NCI-H1436 treated with DMSO at 0.1 percent for 48 hours (cell line): ENCODE measurements at regions not wholly inside any gene's neighbourhood (a gene's known extent, or its start where the extent isn't known, plus 50 kb on each side); places are given as distances from the start of the nearest gene placed in this dataset.
"Not testable (repeated sequence)": the region's sequence is repeated elsewhere in the genome, so short reads cannot be mapped to it uniquely, and the experiment has no call there.

ENCODE experiments used
- DNase-seq: peaks from one replicate; lab custom pipeline; 2025; lab: John Stamatoyannopoulos, UW

DNA sequence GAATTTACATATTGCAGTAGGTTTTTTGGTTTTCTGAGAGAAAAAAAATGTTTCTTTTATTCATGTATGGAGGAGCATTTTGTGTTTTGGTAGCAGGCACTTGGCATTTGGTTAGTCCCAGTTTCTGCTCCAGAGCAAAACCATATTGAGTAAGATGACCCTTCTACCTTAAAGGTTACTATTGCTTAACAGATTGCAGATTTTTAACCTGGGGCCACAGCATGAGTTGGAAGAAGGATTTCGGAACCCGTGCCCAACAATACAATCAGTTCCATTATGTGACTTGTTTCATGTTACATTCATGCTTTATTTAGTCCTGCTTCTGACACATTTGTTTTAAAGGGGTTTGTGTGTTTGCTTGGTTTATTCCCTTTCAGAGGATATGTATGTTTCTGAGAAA is 496.3 kb downstream of the TFAP2B start:
- no peak for DNase-seq

DNA sequence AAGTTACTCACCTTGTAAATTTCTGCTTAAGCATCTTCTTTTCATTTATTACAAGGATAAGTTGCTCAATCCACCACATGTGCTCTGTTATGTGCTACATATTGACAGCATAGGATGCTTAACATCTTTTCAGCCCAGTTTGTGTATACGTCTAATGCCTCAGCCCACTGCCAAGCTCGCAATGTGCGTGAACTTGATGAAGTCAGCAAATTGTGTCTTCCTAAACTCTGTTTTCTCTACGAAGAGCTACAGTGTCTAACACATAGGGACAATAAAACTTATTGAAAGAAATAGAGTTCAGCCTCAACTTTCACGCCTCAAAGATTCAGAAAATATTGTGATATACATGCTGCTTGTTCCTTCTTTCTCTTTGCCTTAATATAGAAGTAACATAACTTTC is 500.0 kb downstream of the TFAP2B start:
- no peak for DNase-seq

DNA sequence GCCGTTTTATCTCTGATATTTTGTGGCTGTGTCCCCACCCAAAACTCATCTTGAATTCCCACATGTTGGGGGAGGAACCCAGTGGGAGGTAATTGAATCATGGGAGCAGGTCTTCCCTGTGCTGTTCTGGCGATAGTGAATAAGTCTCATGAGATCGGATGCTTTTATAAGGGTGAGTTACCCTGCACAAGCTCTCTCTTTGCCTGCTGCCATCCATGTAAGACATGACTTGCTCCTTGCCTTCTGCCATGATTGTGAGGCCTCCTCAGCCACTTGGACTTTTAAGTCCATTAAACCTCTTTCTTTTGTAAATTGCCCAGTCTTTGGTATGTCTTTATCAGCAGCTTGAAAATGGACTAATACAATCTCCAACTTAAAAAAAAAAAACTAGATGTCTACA is 502.8 kb downstream of the TFAP2B start:
- DNase-seq = not testable (repeated sequence)

DNA sequence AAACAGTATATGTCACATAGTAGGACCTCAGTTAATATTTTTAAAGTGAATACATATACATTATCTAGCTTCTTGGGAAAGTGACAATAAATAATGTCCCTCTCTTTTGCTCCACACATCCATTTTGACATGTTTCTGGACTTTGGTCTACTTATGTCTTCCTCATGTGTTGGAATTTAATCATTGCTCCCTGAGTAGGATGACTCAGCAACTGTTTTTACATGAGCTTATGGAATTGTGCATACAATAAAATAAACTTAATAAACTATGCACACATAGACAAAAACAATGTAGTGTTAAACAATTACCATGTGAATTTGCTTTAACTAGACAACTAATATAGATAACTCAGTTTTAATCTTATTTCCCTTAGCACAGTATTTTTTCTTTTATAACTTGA is 503.8 kb downstream of the TFAP2B start:
- DNase-seq = no peak

DNA sequence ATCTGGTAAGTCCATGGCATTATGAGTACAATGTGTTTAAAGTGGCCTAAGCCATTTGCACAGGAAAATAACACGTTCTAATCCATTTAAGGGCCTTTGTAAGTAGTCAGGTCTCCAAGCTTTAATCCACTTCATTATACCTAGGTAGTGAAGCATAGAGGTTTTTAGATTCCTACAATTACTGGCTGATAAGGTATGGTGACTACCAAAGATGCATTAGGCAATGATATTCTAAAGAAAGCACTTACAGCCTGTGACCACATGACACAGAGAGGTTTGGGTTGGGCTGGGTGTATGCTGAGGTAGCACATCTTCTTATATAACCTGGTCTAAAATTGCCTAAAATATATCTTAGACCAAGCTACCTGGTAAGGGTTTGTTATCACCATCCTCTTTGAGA is 504.4 kb downstream of the TFAP2B start:
- peak; percentile 92 for DNase-seq

DNA sequence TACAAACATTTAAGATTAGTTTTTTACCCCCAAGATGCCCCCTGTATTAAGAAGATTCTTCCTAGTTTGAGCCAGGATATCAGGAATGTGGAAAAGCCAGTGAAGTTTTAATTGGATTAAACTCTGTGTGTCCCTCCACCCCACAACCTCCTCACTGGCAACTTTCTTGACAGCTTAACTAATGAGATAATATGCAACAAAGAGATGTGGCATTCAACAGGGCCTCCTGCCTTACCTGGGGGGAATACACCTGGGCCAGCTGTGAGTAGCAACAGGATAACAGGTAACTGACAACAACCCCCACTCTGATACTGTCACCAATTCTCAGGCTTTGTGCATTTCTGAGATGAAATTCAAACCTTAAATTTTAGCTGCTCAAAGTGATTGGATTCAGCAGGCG is 512.3 kb downstream of the TFAP2B start:
- DNase-seq = no peak

DNA sequence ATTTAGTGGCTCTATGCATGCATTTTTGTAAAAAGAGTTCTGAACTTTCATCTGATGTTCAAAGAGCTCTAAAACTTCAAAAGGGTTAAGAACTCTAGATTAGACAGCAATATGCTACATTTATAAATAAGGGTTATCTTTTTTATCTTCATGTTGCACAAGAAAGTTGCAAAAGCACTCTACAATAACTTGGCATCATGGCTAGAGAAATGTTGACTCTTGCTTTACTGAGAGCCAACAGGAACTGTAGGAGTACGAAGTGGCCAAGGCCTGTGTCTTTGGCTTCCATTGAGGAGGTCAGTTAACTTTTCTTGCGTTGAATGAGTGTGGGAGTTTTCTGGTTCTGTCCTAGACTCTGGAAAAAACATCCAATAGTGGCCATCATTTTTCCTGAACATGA is 516.9 kb downstream of the TFAP2B start:
- DNase-seq = no peak

DNA sequence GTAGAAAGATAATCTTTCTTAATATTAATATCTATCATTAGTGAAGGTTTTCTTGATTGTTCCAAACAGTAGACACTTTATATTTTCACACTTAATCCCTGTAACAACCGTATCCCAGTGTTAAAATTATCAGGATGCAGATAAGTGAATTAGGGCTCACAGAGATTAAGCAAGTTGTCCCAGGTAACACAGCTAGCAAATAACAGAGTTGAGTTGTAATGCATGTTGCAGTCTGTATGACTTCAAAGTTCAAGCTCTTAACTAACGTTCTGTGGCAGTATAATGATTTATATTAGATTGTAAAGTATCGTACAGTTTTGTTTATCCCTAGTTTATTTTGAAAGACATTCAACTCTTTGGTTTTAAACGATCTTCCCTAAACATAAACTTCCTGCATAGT is 517.5 kb downstream of the TFAP2B start:
- no peak for DNase-seq

DNA sequence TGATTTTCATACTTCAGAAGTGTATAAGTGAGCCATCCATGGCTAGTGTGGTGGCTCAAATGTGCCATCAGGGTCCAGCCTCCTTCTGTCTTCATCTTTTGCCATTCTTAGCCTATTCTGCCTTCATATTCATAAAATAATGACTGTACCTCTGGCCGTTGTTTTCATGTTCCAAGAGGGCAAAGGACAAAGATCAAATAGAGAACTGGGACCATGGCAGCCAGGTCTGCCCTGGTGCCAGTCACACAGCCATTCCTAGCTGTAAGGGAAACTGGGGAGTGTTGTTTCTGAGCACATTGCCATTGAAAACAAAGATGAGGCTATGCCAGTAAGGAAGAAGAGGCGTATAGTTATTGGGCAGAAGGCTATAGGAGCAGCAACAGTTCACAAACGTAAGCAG is 518.6 kb downstream of the TFAP2B start:
- DNase-seq = no peak

DNA sequence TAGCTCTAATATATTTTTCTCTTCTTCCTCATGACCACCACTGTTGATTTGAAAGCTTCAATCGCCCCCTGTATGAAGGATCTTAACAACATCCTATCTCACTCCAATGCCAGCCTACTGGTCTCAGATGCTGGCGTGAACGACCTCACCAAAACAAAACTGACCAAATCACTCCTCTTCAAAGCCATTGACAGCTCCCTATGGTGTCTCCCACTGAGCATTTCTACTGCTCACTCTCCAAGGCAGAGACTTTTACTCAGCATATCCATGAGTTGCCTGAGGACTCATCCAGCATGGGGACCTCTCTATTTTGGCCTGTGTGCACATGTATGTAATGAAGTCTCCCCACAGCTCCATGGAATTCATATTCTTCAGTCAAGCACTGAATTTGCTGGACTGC is 520.4 kb downstream of the TFAP2B start:
- no peak for DNase-seq

DNA sequence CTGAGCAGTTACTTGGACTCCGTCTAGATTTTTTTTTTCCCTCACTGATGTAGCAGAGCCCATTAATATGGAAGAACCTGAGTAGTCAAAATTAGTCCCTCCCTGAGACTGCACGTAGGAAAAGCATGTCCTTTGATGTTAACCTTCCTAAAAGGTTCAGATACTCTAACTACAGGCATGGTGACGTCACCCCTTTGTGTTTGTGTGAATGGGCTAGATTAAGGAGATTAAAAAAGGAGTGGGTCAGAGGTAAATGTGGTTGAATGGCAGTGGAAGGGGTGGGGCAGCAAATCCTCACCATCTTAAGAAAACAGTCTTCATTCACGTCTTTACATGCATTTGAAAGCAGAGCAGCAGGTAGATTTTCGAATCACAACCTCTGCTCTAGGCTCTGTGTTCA is 521.1 kb downstream of the TFAP2B start:
- no peak for DNase-seq

DNA sequence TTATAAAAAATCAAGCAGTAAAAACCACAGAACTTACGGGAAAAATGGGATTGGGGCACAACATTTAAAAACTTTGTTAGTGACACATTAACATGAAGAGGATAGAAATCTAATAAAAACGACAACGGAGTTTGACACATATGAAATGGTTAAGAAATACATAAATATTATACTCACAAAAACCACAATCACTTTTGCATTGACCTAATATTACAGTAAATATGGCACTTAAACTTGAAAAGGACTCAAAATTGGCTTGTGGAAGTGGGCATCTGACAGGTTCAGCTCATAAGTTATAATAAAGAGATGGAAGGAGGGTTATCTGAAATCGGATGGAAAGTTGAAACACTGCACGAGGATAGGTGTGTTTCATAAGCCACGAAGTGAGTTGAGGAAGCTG is 523.7 kb downstream of the TFAP2B start:
- no peak for DNase-seq

DNA sequence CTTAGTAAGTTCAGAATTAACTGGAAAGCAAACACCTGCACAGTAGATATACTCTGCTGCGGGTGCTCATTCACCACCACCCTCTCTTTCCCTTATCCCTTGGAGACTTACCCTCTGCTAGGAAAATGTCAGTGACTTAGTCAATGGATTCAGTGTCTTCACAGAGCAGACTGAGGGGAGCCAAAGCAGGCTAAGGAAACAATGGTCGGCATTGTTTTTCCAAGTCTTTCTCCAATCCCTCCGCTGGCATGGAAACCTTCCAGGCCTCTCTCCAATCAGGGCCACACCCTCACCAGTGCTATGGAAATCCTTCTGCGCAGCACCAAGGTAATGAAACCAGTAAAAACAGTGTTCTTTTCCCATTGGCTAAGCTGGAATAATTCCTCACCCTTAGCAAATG is 531.2 kb downstream of the TFAP2B start:
- DNase-seq = no peak

DNA sequence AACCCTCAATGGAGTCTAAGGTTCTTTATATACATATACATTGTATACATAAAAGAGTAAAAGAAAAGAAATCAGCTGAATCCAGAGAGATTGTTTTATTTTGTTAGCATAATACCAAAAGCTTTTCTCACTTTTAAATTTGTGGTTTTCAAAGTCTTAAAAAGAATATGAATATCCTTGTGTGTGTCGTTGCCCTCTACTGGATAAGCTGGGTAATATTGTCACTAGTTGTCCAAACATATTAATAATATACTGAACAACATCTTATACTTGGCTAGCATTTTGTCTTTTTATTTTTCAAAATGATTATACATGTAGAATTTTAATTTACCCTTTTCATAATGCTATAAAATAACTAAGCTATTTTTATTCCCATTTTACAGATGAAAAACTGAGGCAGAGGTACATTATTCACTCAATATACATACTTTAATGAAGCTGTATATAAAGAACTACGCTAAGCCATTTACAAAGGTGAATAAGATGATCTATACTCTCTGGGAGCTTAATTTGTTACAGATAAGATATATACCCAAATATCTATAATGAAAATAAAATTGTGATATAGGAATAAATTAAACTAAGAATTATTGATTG is 531.7 kb downstream of the TFAP2B start:
- DNase-seq = no peak

DNA sequence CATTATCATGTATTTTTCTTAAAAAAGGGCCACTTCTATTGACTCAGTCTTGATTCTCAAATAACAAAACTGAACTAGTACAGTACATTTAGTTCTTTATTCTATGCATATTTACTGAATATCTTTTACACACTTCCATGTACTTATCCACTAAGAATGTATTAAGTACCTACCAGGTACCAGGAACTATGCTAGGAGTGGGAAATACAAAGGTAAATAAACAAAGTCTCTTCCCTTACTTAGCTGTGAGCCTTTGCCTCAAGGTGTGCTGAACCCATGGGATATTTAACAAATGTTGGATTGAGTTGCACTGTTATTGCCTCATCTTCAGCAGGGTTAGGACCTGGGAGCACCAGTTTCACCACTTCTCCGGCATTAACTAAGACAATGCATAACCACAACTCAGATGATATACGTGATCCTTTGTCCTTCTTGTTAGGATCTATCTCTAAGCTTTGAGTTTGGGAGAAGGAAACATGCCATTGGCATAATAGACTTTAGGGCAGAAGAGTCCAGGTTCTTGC is 533.9 kb downstream of the TFAP2B start:
- DNase-seq = no peak

DNA sequence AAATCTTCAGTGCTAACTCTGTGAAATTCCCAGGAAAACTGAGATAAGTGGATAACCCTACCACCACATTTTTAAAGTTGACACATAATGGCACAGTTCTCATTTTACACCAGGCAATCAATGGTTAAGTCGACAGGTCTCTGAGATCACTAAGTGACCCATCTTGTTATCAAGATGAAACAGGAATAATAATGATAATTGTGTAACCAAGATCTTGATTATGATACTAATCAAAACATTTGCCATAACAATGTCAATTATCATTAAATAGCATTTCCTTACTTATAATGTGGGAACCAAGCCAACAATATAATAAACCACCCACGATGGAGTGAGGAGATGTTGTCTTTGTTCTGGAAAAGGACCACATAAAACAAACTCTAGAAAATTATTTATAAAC is 541.6 kb downstream of the TFAP2B start:
- DNase-seq = no peak

DNA sequence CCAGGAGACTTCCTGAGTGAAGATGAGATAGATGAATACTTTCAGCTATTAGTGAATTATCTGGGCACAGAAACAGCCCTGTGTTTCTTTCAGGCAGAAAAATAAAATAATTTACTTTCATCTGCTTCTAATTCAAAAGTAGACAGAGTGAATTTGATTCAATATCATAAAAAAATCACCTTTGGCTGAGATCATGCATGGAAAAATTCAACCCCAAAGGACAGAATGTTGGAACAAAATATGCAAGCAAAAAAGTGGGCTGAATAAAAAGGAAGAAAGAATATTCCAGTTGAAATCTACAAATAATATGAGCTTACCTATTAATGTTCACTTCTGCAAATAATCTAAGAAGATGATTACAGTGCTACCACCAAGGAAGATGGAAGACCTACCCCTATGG is 546.9 kb downstream of the TFAP2B start:
- DNase-seq = no peak

DNA sequence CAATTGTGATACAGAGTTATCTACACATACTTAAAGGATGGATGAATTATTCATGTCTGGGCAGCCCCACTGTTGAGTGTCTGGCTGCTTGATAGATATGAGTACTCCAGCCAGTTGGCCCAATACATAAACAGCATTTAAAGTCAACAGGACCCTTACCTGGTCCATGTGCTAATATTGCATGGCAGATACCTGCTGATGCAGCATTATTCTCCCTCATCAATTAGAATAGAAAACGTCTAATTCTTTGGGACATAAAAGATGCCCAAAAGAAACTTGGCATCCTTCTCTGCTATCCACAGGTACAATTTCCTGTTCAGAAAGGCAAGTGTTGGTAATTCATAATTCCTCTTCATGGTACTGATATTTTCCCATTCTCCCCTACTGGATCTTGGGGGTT is 550.8 kb downstream of the TFAP2B start:
- no peak for DNase-seq

DNA sequence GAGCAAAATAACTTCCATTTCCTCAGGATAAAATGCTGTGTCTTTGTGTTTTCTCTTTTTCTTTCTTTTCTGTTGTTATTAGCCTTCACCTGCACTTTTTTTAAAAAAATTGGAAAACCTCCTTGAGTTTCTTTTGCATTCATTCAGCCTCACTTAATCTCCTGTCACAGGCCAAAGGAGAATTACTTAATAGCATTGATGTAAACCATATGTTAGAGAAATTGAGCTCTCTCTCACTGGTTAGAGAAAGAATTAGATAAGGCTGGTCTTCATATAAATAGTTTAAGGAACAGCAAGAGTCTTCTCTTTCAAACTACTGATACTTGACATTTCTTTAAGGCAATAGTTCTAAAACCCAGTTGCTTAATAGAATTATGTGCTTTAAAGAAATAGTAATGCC is 564.2 kb downstream of the TFAP2B start:
- DNase-seq = no peak

DNA sequence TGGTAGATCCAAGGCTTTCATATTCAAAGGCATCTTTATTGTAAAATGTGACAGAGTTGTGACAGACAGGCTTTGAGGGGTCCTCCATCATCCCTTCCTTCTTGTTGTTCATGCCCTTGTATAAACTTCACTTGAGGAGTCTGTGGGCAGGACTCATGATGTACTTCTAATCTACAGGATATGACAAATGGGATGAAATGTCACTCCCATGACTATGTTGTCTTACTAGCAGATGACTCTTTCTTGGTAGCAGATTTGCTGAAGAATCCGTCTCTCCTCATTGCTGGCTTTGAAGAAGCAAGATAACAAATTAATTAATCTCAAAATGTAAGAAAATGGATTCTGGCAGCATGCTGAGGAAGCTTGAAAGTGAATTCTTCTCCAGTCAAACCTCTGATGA is 566.1 kb downstream of the TFAP2B start:
- DNase-seq = no peak

DNA sequence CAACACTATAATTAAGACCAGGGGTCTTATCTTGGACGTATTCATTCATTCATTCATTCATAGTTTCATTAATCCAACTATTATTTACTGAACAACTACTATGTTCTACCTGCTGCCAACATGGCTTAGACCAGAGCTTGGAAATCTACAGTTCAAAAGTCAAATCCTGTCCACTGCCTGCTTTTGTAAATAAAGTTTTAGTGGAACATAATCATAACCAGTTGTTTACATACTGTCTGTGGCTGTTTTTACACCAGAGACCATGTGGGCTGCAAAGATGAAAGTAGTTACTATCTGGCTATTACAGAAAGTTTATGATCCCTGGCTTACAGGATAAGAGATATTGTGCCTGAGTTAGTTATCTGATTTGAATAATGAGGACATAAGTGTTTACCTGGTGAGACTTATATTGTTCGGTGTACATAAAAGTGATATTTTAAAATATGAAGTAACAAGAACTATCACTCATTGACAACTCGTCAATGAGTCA is 567.7 kb downstream of the TFAP2B start:
- no peak for DNase-seq

DNA sequence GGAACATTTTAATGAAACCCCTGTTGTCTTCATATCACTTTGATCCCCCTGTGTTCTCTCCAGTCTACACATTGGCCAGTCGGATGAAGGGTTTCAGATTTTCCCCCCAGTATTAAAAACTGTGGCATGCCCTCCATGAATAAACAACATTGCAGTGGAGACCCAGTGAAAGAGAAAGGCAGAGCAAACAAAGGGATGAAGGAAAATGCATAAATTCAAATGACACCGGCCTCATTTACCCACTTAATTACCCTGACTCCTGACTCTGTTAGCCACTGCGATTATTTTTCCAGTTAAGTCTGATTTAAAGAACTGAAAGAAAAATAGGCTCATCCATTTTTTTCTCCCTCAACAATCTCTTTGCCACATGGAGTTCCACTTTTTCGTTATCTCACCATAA is 569.2 kb downstream of the TFAP2B start:
- no peak for DNase-seq

DNA sequence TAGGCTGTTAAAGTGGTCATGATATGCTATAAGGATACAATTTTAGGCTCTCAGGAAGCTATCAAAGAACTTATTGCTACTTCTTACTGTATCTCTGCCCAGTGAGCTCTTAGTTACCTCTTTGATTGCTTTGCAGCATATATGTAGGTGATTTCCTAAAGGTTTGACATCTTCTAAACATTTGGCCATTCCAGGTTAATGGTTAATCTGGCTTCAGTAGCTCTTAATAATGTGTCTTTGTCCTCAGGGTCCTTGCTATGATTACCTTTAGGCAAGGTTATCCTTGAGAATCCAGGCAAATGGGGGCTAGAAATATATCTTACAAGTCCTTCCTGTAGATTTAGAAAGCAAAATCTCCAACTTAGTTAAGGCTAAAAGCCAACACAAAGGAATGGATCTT is 575.4 kb downstream of the TFAP2B start:
- DNase-seq = no peak

DNA sequence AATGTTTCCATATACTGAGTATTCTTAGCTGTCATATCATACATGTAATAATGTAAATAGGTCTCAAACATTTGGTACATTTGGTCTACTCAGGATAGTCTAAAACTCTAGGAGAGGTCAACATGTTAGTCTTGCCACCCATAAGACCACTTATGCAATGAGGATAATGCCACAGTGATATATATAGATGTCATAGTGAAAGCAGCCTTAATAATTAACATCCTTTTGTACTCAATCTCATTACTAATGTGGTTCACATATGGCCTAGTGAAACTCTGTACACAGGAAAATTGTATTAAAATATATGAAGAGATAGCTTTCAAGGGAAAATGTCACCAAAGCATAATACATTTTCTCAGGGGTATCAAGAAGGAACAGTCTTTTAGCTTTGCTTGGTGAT is 577.9 kb downstream of the TFAP2B start:
- DNase-seq = no peak
